ENCODE measurements at regions not wholly inside any gene's neighbourhood (a gene's known extent, or its start where the extent isn't known, plus 50 kb on each side); places are given as distances from the start of the nearest gene placed in this dataset.

DNA sequence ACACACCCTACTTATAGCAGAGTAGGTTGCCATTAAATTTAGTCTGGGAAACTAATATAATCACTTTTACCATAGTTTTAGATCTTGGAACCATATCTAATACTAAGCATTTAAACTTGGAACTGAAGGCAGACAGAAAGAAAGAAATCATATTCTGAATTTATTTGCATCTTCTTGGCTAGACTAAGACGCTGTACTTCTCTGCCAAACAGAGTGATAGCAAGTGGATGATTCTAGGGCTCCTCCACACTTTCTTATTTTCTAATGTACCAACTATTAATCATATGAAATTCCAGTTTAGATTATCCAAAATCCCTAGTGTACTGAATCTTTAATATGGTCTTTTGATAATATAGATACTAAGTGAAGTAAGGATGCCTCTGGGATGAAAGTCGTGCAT, 277.0 kb downstream of the CENPW start:
- no peaks in the 10 kb centered on the region for H3K4me1 ChIP-seq (replicated peaks in 1 of 2)
- WGBS, 4 donors: 29 to 47% (median 42%) methylated on average over 2 of the region's 2 CpGs
- TF ChIP-seq POLR2A (IDR thresholded peaks at IDR 0.05): no peak
- TF ChIP-seq, protein P1, sequence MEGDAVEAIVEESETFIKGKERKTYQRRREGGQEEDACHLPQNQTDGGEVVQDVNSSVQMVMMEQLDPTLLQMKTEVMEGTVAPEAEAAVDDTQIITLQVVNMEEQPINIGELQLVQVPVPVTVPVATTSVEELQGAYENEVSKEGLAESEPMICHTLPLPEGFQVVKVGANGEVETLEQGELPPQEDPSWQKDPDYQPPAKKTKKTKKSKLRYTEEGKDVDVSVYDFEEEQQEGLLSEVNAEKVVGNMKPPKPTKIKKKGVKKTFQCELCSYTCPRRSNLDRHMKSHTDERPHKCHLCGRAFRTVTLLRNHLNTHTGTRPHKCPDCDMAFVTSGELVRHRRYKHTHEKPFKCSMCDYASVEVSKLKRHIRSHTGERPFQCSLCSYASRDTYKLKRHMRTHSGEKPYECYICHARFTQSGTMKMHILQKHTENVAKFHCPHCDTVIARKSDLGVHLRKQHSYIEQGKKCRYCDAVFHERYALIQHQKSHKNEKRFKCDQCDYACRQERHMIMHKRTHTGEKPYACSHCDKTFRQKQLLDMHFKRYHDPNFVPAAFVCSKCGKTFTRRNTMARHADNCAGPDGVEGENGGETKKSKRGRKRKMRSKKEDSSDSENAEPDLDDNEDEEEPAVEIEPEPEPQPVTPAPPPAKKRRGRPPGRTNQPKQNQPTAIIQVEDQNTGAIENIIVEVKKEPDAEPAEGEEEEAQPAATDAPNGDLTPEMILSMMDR (IDR thresholded peaks at IDR 0.05): no peak
- no peak for DNase-seq
- H3K36me3 ChIP-seq (replicated peaks in 1 of 2): no peaks in the 10 kb centered on the region
- H3K27me3 ChIP-seq: no peaks in the 10 kb centered on the region
- intact Hi-C loops (cut with DNase I): no loop called here
- H3K27ac ChIP-seq: no peak overlapping the region
- H3K9me3 ChIP-seq (replicated peaks in 1 of 3): no peaks in the 10 kb centered on the region
- H3K4me3 ChIP-seq: no peak overlapping the region

DNA sequence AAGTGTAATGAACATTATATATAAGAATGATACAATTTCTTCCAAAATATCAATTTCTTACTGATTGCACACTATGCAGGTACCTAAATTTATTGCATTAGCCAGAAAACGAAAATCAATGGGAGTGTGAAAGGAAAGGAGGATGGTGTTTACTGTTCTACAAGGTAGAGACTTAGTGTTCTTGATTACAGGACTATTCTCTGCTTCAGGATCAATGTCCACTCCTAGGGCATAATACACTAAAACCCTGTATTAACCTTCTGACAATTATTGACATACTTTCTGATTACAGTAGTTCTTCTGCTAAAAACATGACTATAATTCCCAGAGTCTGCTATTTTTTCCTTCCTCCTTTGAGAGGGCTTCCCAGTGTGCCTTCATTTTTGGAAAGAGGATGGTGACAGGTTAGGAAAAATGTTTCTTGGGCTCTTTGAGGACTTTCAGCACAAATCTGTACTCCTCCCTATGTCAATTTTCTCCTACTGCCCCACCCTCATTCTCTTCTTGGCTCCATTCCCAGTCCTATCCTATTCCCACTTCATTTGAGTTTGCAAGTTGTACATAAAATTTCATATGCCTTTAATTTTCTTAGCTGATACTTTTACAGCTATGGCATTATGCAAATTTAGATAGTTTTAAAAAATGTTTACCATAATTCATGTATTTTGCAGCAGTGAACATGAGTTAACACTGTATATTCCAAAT, 278.9 kb downstream of the CENPW start:
- no peak for TF ChIP-seq POLR2A (IDR thresholded peaks at IDR 0.05)
- TF ChIP-seq, protein P1 (IDR thresholded peaks at IDR 0.05): no peak
- no peak for DNase-seq
- H3K4me3 ChIP-seq: no peak overlapping the region
- 37 to 46% (median 39%) methylated on average over 1 of the region's 1 CpG for WGBS, 4 donors
- H3K9me3 ChIP-seq (replicated peaks in 1 of 3): no peaks in the 10 kb centered on the region
- H3K4me1 ChIP-seq (replicated peaks in 1 of 2): no peaks in the 10 kb centered on the region
- intact Hi-C loops (cut with DNase I): no loop called here
- no peak overlapping the region for H3K27ac ChIP-seq
- H3K36me3 ChIP-seq (replicated peaks in 1 of 2): no peaks in the 10 kb centered on the region
- H3K27me3 ChIP-seq: no peaks in the 10 kb centered on the region

DNA sequence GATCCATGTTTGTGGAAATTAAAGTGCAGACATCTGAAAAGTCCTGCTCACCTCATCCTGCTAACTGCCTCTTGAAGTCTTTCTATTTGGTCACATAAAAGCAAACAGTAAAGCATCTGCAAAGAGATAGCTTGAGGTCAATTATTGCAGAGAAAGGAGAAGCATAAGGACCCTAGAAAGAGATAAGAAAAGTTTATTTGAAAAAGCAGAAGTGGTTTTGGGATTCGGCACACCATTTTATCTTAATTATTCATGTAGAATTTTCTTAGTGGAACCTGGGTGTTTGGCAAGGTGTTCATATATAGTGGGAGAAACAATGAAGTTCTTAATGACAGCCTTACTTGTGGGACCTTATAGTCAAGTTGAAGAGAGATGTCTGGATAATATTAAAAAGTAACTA, 280.8 kb downstream of the CENPW start:
- no peak for DNase-seq
- no peaks in the 10 kb centered on the region for H3K36me3 ChIP-seq (replicated peaks in 1 of 2)
- H3K27ac ChIP-seq: no peak overlapping the region
- 61 to 68% (median 61%) methylated on average over 1 of the region's 1 CpG for WGBS, 4 donors
- no peaks in the 10 kb centered on the region for H3K9me3 ChIP-seq (replicated peaks in 1 of 3)
- intact Hi-C loops (cut with DNase I): no loop called here
- H3K4me3 ChIP-seq: no peak overlapping the region
- H3K4me1 ChIP-seq (replicated peaks in 1 of 2): no peaks in the 10 kb centered on the region
- TF ChIP-seq POLR2A (IDR thresholded peaks at IDR 0.05): no peak
- TF ChIP-seq, protein P1 (IDR thresholded peaks at IDR 0.05): no peak
- no peaks in the 10 kb centered on the region for H3K27me3 ChIP-seq

DNA sequence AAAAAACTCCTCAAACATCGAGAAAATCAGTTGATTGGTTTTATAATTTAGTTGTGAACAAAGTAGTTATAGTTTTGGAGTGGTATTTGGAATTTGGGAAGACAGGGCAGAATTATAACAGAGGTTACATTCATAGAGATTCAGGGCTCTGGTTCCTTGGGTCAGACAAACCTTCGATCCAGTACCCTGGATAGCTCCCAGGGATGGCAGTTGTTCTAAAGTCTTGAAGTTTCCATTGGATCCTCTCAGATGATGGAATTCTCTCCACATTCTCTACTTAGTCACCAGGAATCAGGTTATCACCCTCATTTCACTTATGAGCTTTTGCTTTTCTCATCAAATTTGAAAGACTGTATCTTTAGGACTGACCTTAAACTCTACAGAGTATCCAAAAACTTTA, 285.1 kb downstream of the CENPW start:
- WGBS, 4 donors: 55 to 63% (median 59%) methylated on average over 2 of the region's 2 CpGs
- no peak overlapping the region for H3K27ac ChIP-seq
- DNase-seq: no peak
- TF ChIP-seq, protein P1 (IDR thresholded peaks at IDR 0.05): no peak
- no peak for TF ChIP-seq POLR2A (IDR thresholded peaks at IDR 0.05)
- H3K36me3 ChIP-seq (replicated peaks in 1 of 2): no peaks in the 10 kb centered on the region
- H3K4me3 ChIP-seq: no peak overlapping the region
- intact Hi-C loops (cut with DNase I): no loop called here
- H3K4me1 ChIP-seq (replicated peaks in 1 of 2): no peaks in the 10 kb centered on the region
- H3K27me3 ChIP-seq: no peaks in the 10 kb centered on the region
- no peaks in the 10 kb centered on the region for H3K9me3 ChIP-seq (replicated peaks in 1 of 3)
